Body of pancreas (tissue), 4 donors: ENCODE measurements at regions not wholly inside any gene's neighbourhood (a gene's known extent, or its start where the extent isn't known, plus 50 kb on each side); places are given as distances from the start of the nearest gene placed in this dataset.

Experiments
- ATAC-seq: fragments of 150-250 bp; one replicate; pipeline ENCODE4 v1.9.1; 2016
- DNase-seq, 4 donors: peaks; one replicate each; pipeline ENCODE4 v3.0.0-alpha.2; 2019
- H3K27ac ChIP-seq, 4 donors: fragments of 200-600 bp; sonication (generic); 1 replicate in 3 of 4; 2 replicates in 1 of 4; pipeline versions ENCODE4 v1.5.1 to v1.6.1; 2016 to 2019; ENCODE audit warnings: mild to moderate bottlenecking in 1 of 4, mixed read lengths in 1 of 4, moderate library complexity in 1 of 4
- H3K27me3 ChIP-seq, 2 donors: fragments of 200-600 bp; sonication (generic); one replicate each; pipeline ENCODE4 v1.6.0; 2016; ENCODE audit warnings: mild to moderate bottlenecking in 1 of 2
- H3K36me3 ChIP-seq, 2 donors: fragments of 200-600 bp; sonication (generic); replicated peaks in 1 of 2; 2 replicates each; pipeline ENCODE4 v1.5.1; 2016; ENCODE audit warnings: low read depth in 2 of 2; ENCODE audit not compliant: insufficient read depth in 1 of 2
- H3K4me1 ChIP-seq: fragments of 200-600 bp; sonication (generic); one replicate; pipeline ENCODE4 v1.6.0; 2016
- H3K4me3 ChIP-seq, 2 donors: fragments of 200-600 bp; sonication (generic); 1 replicate in 1 of 2; 2 replicates in 1 of 2; pipeline ENCODE4 v1.5.1; 2016 to 2019
- H3K9me3 ChIP-seq, 3 donors: fragments of 200-600 bp; sonication (generic); 1 replicate in 2 of 3; 2 replicates in 1 of 3; pipeline ENCODE4 v1.5.1; 2016
- POLR2A ChIP-seq, 3 donors: fragments of 450-650 bp; IDR thresholded peaks; one replicate each; pipeline ENCODE4 v1.6.1; 2016; ENCODE audit warnings: antibody characterized with exemption in 3 of 3, mild to moderate bottlenecking in 2 of 3
- WGBS, 2 donors: methylation state at CpG; one replicate each; pipeline ENCODE4 v1.1.5; 2017; 5-methylcytosine and 5-hydroxymethylcytosine counted together
- intact Hi-C: fragments of 100-400 bp; cut with DNase I; formaldehyde crosslinking; loops from one replicate; pipeline ENCODE4 v1.15.1; 2023
- TF ChIP-seq, protein P1 (sequence below), 7 experiments: fragments of 450-650 bp in 4 of 7; fragments of 200-600 bp in 3 of 7; sonication (generic) in 3 of 7; IDR thresholded peaks; one replicate each; pipeline ENCODE4 v1.5.1; 2016 to 2019; ENCODE audit warnings: antibody characterized with exemption in 7 of 7

DNA sequence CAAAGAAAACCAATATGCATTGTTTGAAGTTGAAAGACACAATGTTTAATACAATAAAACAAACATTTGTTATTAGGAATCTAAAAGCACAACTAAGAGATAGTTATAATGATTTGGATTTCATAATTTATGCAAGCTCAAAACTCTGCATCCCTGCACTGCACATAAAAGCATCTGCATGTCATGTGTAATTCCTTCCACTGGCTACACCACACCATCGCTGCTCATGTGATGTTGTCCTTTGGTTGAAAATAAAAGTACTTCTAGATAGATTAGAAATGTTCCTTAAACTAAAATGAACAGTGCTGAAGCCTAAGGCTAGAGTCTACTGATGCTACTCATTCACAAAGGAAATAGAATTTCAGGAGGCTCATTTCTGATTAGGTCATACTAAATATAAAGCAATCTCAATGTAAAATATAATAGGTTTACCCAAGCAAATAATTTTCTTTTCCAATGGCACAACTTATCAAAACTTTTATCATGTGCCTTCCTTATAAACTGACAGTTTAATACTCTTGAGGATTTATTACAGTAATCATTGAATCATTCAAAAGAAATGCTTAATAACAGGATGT, 130.8 kb upstream of the DKK2 start:
- no peak overlapping the region for H3K4me3 ChIP-seq
- TF ChIP-seq, protein P1, sequence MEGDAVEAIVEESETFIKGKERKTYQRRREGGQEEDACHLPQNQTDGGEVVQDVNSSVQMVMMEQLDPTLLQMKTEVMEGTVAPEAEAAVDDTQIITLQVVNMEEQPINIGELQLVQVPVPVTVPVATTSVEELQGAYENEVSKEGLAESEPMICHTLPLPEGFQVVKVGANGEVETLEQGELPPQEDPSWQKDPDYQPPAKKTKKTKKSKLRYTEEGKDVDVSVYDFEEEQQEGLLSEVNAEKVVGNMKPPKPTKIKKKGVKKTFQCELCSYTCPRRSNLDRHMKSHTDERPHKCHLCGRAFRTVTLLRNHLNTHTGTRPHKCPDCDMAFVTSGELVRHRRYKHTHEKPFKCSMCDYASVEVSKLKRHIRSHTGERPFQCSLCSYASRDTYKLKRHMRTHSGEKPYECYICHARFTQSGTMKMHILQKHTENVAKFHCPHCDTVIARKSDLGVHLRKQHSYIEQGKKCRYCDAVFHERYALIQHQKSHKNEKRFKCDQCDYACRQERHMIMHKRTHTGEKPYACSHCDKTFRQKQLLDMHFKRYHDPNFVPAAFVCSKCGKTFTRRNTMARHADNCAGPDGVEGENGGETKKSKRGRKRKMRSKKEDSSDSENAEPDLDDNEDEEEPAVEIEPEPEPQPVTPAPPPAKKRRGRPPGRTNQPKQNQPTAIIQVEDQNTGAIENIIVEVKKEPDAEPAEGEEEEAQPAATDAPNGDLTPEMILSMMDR (IDR thresholded peaks at IDR 0.05), result no peak
- TF ChIP-seq POLR2A (IDR thresholded peaks at IDR 0.05), result no peak
- no peaks in the 10 kb centered on the region for H3K27me3 ChIP-seq
- ATAC-seq (no peak), DNase-seq (no peak)
- no peaks in the 10 kb centered on the region for H3K36me3 ChIP-seq
- intact Hi-C loops, result no loop called here
- H3K9me3 ChIP-seq, result no peaks in the 10 kb centered on the region
- no peaks in the 10 kb centered on the region for H3K4me1 ChIP-seq
- WGBS, 2 donors, result 84 to 90% methylated on average over 1 of the region's 1 CpG
- H3K27ac ChIP-seq, result no peak overlapping the region

DNA sequence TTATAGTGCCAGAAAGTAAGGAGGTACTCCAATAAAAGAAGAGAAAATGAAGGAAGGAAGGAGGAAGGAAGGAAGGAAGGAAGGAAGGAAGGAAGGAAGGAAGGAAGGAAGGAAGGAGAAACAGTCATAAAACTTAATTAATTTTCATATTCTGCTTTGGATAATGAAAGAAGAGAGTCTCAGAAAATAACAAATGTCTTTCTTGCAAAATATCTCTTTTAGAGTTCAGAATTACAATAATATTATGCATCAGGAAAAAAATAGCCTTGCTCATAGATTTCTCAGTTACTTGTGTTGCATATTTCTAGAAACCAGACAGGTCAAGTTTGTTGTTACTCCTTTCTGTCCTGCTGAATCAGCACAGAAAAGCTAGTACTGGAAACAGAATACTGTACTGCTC, 130.1 kb upstream of the DKK2 start:
- no peaks in the 10 kb centered on the region for H3K36me3 ChIP-seq
- H3K4me3 ChIP-seq, result no peak overlapping the region
- no peaks in the 10 kb centered on the region for H3K4me1 ChIP-seq
- intact Hi-C loops, result no loop called here
- H3K9me3 ChIP-seq, result no peaks in the 10 kb centered on the region
- TF ChIP-seq POLR2A (IDR thresholded peaks at IDR 0.05), result no peak
- TF ChIP-seq, protein P1 (IDR thresholded peaks at IDR 0.05), result no peak
- ATAC-seq, result no peak
- H3K27me3 ChIP-seq, result no peaks in the 10 kb centered on the region
- no peak overlapping the region for H3K27ac ChIP-seq
- no peak for DNase-seq

DNA sequence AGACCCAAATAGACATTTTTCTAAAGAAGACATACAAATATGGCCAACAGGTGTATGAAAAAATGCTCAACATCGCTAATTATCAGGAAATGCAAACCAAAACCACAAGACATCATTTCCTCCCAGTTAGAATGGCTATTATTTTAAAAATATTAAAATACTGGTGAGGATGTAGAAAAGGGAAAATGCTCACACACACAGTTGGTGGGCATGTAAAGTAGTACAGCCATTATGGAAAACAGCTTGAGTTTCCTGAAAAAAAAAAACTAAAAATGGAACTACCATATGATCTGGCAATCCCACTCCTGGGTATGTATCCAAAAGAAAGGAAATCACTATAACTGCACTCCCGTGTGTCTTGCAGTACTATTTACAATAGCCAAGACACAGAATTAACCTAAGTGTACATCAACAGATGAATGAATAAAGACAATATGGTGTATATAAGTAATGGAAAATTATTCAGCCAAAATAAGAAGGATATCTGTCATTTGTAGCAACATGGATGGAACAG, 128.9 kb upstream of the DKK2 start:
- no peak for ATAC-seq

DNA sequence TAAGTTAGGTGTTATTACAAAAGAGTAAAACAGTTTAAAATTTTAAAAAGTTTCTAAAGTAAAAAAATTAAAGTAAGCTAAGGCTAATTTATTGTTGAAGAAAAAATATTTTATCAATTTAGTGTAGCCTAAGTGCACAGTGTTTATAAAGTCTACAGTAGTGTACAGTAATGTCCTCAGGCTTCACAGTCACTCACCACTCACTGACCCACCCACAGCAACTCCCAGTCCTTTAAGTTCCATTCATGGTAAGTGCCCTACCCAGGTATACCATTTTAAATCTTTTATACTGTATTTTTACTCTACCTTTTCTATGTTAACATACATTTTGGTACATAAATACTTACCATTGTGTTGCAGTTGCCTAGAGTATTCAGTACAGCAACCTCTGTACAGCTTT, 120.3 kb upstream of the DKK2 start:
- ATAC-seq, result no peak
- no peaks in the 10 kb centered on the region for H3K4me1 ChIP-seq
- H3K36me3 ChIP-seq, result no peaks in the 10 kb centered on the region
- TF ChIP-seq POLR2A (IDR thresholded peaks at IDR 0.05), result no peak
- TF ChIP-seq, protein P1 (IDR thresholded peaks at IDR 0.05), result no peak
- no peaks in the 10 kb centered on the region for H3K27me3 ChIP-seq
- intact Hi-C loops, result no loop called here
- H3K9me3 ChIP-seq, result no peaks in the 10 kb centered on the region
- H3K27ac ChIP-seq, result no peak overlapping the region
- no peak overlapping the region for H3K4me3 ChIP-seq
- DNase-seq, result no peak

More for the DNA sequence above, 128.9 kb upstream of the DKK2 start:
- Histone ChIP-seq H3K4me1 (no peaks in the 10 kb centered on the region), H3K36me3 (no peaks in the 10 kb centered on the region), H3K4me3 (no peak overlapping the region), H3K27me3 (no peaks in the 10 kb centered on the region), H3K27ac (no peak overlapping the region), H3K9me3 (no peaks in the 10 kb centered on the region)
- TF ChIP-seq POLR2A (IDR thresholded peaks at IDR 0.05), result no peak
- TF ChIP-seq, protein P1 (IDR thresholded peaks at IDR 0.05), result no peak
- intact Hi-C loops, result no loop called here
- DNase-seq, result no peak
- WGBS, 2 donors, result 62 to 76% methylated on average over 2 of the region's 2 CpGs

DNA sequence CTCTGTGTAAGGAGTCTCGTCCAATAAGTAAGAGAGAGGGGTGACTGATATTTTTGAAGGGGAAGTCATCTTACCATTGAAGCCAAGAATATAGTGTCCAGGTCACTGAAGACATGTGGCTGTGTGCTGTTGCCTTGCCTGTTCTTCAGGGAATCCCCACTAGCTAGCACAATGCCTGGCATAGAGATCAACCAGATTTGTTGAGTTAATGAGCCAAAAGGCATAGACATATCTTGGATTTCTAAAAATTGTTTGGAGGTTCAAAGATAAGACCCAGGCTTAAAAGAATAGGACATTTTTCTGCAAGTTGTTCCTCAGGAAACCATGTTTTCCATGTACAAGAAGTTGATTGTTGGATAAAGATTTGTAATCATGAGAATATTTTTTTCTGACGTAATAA, 119.3 kb upstream of the DKK2 start:
- Histone ChIP-seq H3K9me3 (no peaks in the 10 kb centered on the region), H3K4me3 (no peak overlapping the region), H3K27me3 (no peaks in the 10 kb centered on the region), H3K4me1 (no peaks in the 10 kb centered on the region), H3K36me3 (no peaks in the 10 kb centered on the region), H3K27ac (no peak overlapping the region)
- ATAC-seq (no peak), DNase-seq (no peak)
- intact Hi-C loops, result no loop called here
- TF ChIP-seq, protein P1 (IDR thresholded peaks at IDR 0.05), result no peak
- TF ChIP-seq POLR2A (IDR thresholded peaks at IDR 0.05), result no peak
- 33 to 54% methylated on average over 2 of the region's 2 CpGs for WGBS, 2 donors
